Heart right ventricle (tissue), 16 donors: ENCODE measurements at regions not wholly inside any gene's neighbourhood (a gene's known extent, or its start where the extent isn't known, plus 50 kb on each side); places are given as distances from the start of the nearest gene placed in this dataset.

Experiments
- ATAC-seq, 8 donors: fragments of 200-7000 bp; cut with Tn5 transposase; one replicate each; pipeline ENCODE4 v1.9.1; 2020; ENCODE audit warnings: mild to moderate bottlenecking in 8 of 8, moderate library complexity in 8 of 8, moderate number of reproducible peaks in 1 of 8
- DNase-seq, 2 donors: peaks; one replicate each; pipeline ENCODE4 v3.0.0-alpha.2; 2020
- H3K27ac ChIP-seq, 10 donors: fragments of 200-600 bp; sonication (generic) in 2 of 10; one replicate each; pipeline versions ENCODE4 v1.5.0 to v1.8.0; 2020 to 2022; ENCODE audit warnings: mild to moderate bottlenecking in 3 of 10
- H3K27me3 ChIP-seq, 7 donors: fragments of 200-600 bp; one replicate each; pipeline ENCODE4 v1.8.0; 2021 to 2022; ENCODE audit warnings: mild to moderate bottlenecking in 2 of 7
- H3K36me3 ChIP-seq, 9 donors: fragments of 200-600 bp; sonication (generic) in 1 of 9; one replicate each; pipeline versions ENCODE4 v1.5.0 to v1.8.0; 2020 to 2022; ENCODE audit warnings: mild to moderate bottlenecking in 2 of 9
- H3K4me1 ChIP-seq, 9 donors: fragments of 200-600 bp; sonication (generic) in 1 of 9; one replicate each; pipeline versions ENCODE4 v1.5.0 to v1.8.0; 2020 to 2022; ENCODE audit warnings: mild to moderate bottlenecking in 4 of 9
- H3K4me3 ChIP-seq, 10 donors: fragments of 200-600 bp; sonication (generic) in 2 of 10; one replicate each; pipeline versions ENCODE4 v1.5.0 to v1.8.0; 2020 to 2022; ENCODE audit warnings: mild to moderate bottlenecking in 7 of 10, moderate library complexity in 2 of 10
- H3K9me3 ChIP-seq, 11 donors: fragments of 200-600 bp in 10 of 11; sonication (generic) in 2 of 11; one replicate each; pipeline versions ENCODE4 v1.5.0 to v1.8.0; 2013 to 2022; ENCODE audit warnings: mild to moderate bottlenecking in 2 of 11, control low read depth in 1 of 11, moderate library complexity in 1 of 11
- CTCF ChIP-seq, 9 donors: fragments of 200-600 bp; sonication (generic) in 2 of 9; IDR thresholded peaks; one replicate each; pipeline versions ENCODE4 v1.5.0 to v1.8.0; 2021 to 2022; ENCODE audit warnings: antibody characterized with exemption in 9 of 9, mild to moderate bottlenecking in 5 of 9, moderate library complexity in 1 of 9
- WGBS, 2 donors: extraction: QIAGEN DNeasy Blood & Tissue Kit; methylation state at CpG; one replicate each; pipeline ENCODE4 v1.1.7; 2013; ENCODE audit warnings: inconsistent platforms in 1 of 2; 5-methylcytosine and 5-hydroxymethylcytosine counted together
- intact Hi-C, 10 donors: fragments of 100-400 bp; cut with DNase I; formaldehyde crosslinking; loops; one replicate each; pipeline versions ENCODE4 v1.11.1 to v1.14.2; 2022
- donor health status: Arrhythmogenic right ventricular cardiomyopathy.
- donor health status: ischemic (EF 13 %, LVEDD 7.1; RV severe dilation, severe dysfunction).
- donor health status: healthy with polysubstance abuse.
- donor health status: DM: no; HTN: yes; CAD: no.
- donor health status: DM: no; HTN: no; CAD: no.
- donor health status: ischemic (EF 25% LVEDD 6.9; RV normal size, moderate dysfunction).
- donor health status: ischemic (EF 25% LVEDD 5.7; RV mildly dilated, moderate dysfunction).
- donor health status: healthy.
- donor health status: DM: yes; HTN: yes; CAD: no.
- donor health status: Ischemic cardiomyopathy.
- donor health status: ischemic (EF 35%, LVEDD 5.7; RV mildly dilated, moderate dysfunction).
- donor health status: nonischemic (EF 11% LVEDD 7.7; RV severe dilation, severe dysfunction).
- donor health status: DM: yes; HTN: yes; CAD: no.
- donor health status: PGD.
- donor health status: ischemic (EF 29% LVEDD 5.4; RV normal size, mild dysfunction).
- donor health status: nonischemic (EF 23%, LVEDD 6.1; RV moderate dilation, normal function).

DNA sequence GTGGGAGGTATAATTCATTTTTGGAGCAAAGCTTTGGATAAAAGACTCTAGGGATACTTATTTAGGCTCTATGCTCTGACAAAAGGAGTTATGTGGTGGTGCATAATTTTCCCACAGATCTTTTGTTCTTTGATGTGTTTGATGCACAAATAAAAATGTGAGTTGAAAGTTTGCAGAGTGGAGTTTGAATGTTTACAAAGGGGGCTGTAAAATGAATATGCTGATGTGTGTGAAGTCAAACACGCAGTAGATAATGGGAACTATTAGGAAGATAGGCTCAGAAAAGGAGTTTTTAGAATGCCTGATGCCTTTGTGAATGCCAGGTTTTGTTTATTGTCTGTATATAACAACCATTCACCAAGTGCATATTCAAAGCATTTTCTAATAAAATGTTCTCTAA, 545.0 kb upstream of the EPHA7 start:
- Histone ChIP-seq H3K27me3 (no peaks in the 10 kb centered on the region), H3K4me3 (no peak overlapping the region), H3K4me1 (no peaks in the 10 kb centered on the region), H3K36me3 (no peaks in the 10 kb centered on the region), H3K9me3 (no peaks in the 10 kb centered on the region), H3K27ac (no peak overlapping the region)
- no peak for TF ChIP-seq CTCF (IDR thresholded peaks at IDR 0.05)
- DNase-seq (no peak), ATAC-seq (no peak)
- intact Hi-C loops: no loop called here
- WGBS, 2 donors: 41 to 46% methylated on average over 1 of the region's 1 CpG

- H3K9me3 ChIP-seq: no peaks in the 10 kb centered on the region
Observed at GRCh38 chr6:93962566-93962965, 543.2 kb upstream of the EPHA7 start.

GRCh38 chr6:93954584-93954983, 535.2 kb upstream of the EPHA7 start:
- no peak overlapping the region for H3K27ac ChIP-seq
- no peaks in the 10 kb centered on the region for H3K36me3 ChIP-seq
- intact Hi-C loops: no loop called here
- no peak for TF ChIP-seq CTCF (IDR thresholded peaks at IDR 0.05)
- DNase-seq (no peak), ATAC-seq (no peak)
- H3K4me1 ChIP-seq: no peaks in the 10 kb centered on the region
- H3K9me3 ChIP-seq: no peaks in the 10 kb centered on the region
- H3K27me3 ChIP-seq: no peaks in the 10 kb centered on the region
- H3K4me3 ChIP-seq: no peak overlapping the region
- WGBS, 2 donors: 69 to 77% methylated on average over 1 of the region's 1 CpG

More at GRCh38 chr6:93962566-93962965, 543.2 kb upstream of the EPHA7 start:
- no peaks in the 10 kb centered on the region for H3K36me3 ChIP-seq
- 51 to 57% methylated on average over 1 of the region's 1 CpG for WGBS, 2 donors
- H3K4me3 ChIP-seq: no peak overlapping the region
- TF ChIP-seq CTCF (IDR thresholded peaks at IDR 0.05): no peak
- no peaks in the 10 kb centered on the region for H3K4me1 ChIP-seq
- H3K27me3 ChIP-seq: no peaks in the 10 kb centered on the region
- DNase-seq (no peak), ATAC-seq (peak in 1 of 8 donors; percentile 12)
- H3K27ac ChIP-seq: no peak overlapping the region
- intact Hi-C loops: no loop called here

DNA sequence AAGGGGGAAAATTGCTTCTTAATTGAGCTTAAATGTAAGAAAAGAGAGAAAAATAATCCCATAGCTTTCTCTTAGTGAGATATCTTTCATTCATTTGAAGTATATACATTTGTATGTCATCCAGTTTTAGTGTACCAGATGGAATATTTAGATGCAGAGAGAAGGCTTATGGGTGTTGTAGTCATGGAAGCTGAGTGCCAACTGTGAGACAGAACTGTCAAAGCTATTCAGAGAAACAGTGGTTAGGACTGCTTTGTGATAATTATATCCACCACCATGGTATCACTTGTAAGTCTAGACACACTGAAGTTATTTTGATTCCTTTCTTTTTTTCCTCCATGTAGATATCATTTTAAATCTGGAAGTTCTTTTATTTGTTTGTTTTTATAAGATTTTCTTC, 524.3 kb upstream of the EPHA7 start:
- no peak for TF ChIP-seq CTCF (IDR thresholded peaks at IDR 0.05)
- no peaks in the 10 kb centered on the region for H3K36me3 ChIP-seq
- ATAC-seq: no peak
- intact Hi-C loops: no loop called here
- no peak for DNase-seq
- H3K9me3 ChIP-seq: no peaks in the 10 kb centered on the region
- no peaks in the 10 kb centered on the region for H3K27me3 ChIP-seq
- no peaks in the 10 kb centered on the region for H3K4me1 ChIP-seq
- no peak overlapping the region for H3K4me3 ChIP-seq
- no peak overlapping the region for H3K27ac ChIP-seq

- no peak for ATAC-seq
- intact Hi-C loops: no loop called here
- 68 to 72% methylated on average over 2 of the region's 2 CpGs for WGBS, 2 donors
Observed at GRCh38 chr6:93940381-93940780, 521.0 kb upstream of the EPHA7 start.

More at GRCh38 chr6:93940381-93940780, 521.0 kb upstream of the EPHA7 start:
- DNase-seq: no peak
- Histone ChIP-seq H3K9me3 (no peaks in the 10 kb centered on the region), H3K27ac (no peak overlapping the region), H3K4me3 (no peak overlapping the region), H3K36me3 (no peaks in the 10 kb centered on the region), H3K4me1 (no peaks in the 10 kb centered on the region), H3K27me3 (no peaks in the 10 kb centered on the region)
- no peak for TF ChIP-seq CTCF (IDR thresholded peaks at IDR 0.05)
